K562 (cell line): ENCODE measurements at regions not wholly inside any gene's neighbourhood (a gene's known extent, or its start where the extent isn't known, plus 50 kb on each side); places are given as distances from the start of the nearest gene placed in this dataset.

ENCODE experiments used
- CEBPB ChIP-seq: fragments of 450-650 bp; IDR thresholded peaks from 2 replicates; pipeline ENCODE4 v1.6.1; 2016; ENCODE audit warnings: missing genetic modification characterization, missing compliant biosample characterization
- GATA2 ChIP-seq: sonication (generic); formaldehyde crosslinking; IDR thresholded peaks from 2 replicates; pipeline ENCODE4 v1.4.0; 2020; ENCODE audit warnings: mild to moderate bottlenecking, missing genetic modification reagents
- ZNF280B ChIP-seq: fragments of 250-450 bp; sonication (Bioruptor Pico); IDR thresholded peaks from 2 replicates; pipeline ENCODE4 v1.5.1; 2021; ENCODE audit warnings: mild to moderate bottlenecking
- ZNF639 ChIP-seq, 2 experiments: fragments of 200-800 bp in 1 of 2; sonication (Bioruptor generic) in 1 of 2; sonication (generic) in 1 of 2; formaldehyde crosslinking in 1 of 2; IDR thresholded peaks in 1 of 2; conservative IDR thresholded peaks in 1 of 2; 2 replicates each; pipeline versions ENCODE4 v1.5.0 to v1.6.1; 2016 to 2020; ENCODE audit warnings: missing compliant biosample characterization in 1 of 2, missing genetic modification characterization in 1 of 2, missing genetic modification reagents in 1 of 2
- TF ChIP-seq, protein P1 (sequence below): fragments of 450-650 bp; IDR thresholded peaks from 2 replicates; pipeline ENCODE4 v1.6.1; 2017; ENCODE audit warnings: mild to moderate bottlenecking, moderate library complexity
- TF ChIP-seq, protein P2 (sequence below): fragments of 450-650 bp; formaldehyde crosslinking; IDR thresholded peaks from 2 replicates; pipeline ENCODE4 v1.4.0; 2022; ENCODE audit warnings: missing genetic modification characterization

GRCh38 chr16:80909720-80910119 lies 97.0 kb downstream of the CMC2 start:
- TF ChIP-seq GATA2 (CRISPR knock-in tag) (no peak), CEBPB (tag) (no peak), ZNF280B (no peak), ZNF639 (CRISPR knock-in tag; conservative IDR thresholded peaks at IDR 0.05 in 1 of 2, IDR thresholded peaks at IDR 0.05 in 1 of 2) (no peak)
- TF ChIP-seq, protein P1, sequence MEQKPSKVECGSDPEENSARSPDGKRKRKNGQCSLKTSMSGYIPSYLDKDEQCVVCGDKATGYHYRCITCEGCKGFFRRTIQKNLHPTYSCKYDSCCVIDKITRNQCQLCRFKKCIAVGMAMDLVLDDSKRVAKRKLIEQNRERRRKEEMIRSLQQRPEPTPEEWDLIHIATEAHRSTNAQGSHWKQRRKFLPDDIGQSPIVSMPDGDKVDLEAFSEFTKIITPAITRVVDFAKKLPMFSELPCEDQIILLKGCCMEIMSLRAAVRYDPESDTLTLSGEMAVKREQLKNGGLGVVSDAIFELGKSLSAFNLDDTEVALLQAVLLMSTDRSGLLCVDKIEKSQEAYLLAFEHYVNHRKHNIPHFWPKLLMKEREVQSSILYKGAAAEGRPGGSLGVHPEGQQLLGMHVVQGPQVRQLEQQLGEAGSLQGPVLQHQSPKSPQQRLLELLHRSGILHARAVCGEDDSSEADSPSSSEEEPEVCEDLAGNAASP, result no peak
- TF ChIP-seq, protein P2, sequence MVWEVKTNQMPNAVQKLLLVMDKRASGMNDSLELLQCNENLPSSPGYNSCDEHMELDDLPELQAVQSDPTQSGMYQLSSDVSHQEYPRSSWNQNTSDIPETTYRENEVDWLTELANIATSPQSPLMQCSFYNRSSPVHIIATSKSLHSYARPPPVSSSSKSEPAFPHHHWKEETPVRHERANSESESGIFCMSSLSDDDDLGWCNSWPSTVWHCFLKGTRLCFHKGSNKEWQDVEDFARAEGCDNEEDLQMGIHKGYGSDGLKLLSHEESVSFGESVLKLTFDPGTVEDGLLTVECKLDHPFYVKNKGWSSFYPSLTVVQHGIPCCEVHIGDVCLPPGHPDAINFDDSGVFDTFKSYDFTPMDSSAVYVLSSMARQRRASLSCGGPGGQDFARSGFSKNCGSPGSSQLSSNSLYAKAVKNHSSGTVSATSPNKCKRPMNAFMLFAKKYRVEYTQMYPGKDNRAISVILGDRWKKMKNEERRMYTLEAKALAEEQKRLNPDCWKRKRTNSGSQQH (CRISPR knock-in tag), result no peak
